Keratinocyte (primary cell): ENCODE measurements at regions not wholly inside any gene's neighbourhood (a gene's known extent, or its start where the extent isn't known, plus 50 kb on each side); places are given as distances from the start of the nearest gene placed in this dataset.

Source experiments
- DNase-seq: peaks from one replicate; pipeline ENCODE4 v3.0.0-alpha.2; 2011; ENCODE audit warnings: low read depth, missing footprints, low spot score
- FAIRE-seq: peaks from 2 replicates; lab custom pipeline; 2011; peaks lifted over from hg19 to GRCh38; lab: Jason Lieb, UNC
- H2AFZ ChIP-seq: 2 replicates; pipeline ENCODE4 v1.6.0; 2012; ENCODE audit warnings: low read length, control low read depth, inconsistent platforms; ENCODE audit not compliant: control insufficient read depth
- H3K27ac ChIP-seq: 2 replicates; pipeline ENCODE4 v1.5.1; 2011; ENCODE audit warnings: low read length; ENCODE audit not compliant: control insufficient read depth, insufficient read depth
- H3K27me3 ChIP-seq: 3 replicates; pipeline ENCODE4 v1.6.0; 2011; ENCODE audit warnings: low read length; ENCODE audit not compliant: control insufficient read depth, insufficient read depth; ENCODE audit errors: extremely low read depth
- H3K36me3 ChIP-seq, 2 experiments: 2 replicates in 1 of 2; 3 replicates in 1 of 2; pipeline ENCODE4 v1.5.1; 2011; ENCODE audit warnings: low read length in 2 of 2, mild to moderate bottlenecking in 1 of 2; ENCODE audit not compliant: control insufficient read depth in 2 of 2, insufficient read depth in 2 of 2; ENCODE audit errors: extremely low read depth in 1 of 2
- H3K4me1 ChIP-seq: 3 replicates; pipeline ENCODE4 v1.5.1; 2011; ENCODE audit warnings: low read length; ENCODE audit not compliant: control insufficient read depth, insufficient read depth; ENCODE audit errors: extremely low read depth
- H3K4me2 ChIP-seq: 3 replicates; pipeline ENCODE4 v1.6.0; 2011; ENCODE audit warnings: low read depth, low read length; ENCODE audit not compliant: control insufficient read depth, insufficient read depth; ENCODE audit errors: extremely low read depth
- H3K4me3 ChIP-seq, 3 experiments: fragments of 200-600 bp in 1 of 3; sonication (generic) in 1 of 3; 2 replicates in 2 of 3; 3 replicates in 1 of 3; pipeline ENCODE4 v1.5.1; 2011 to 2016; ENCODE audit warnings: low read length in 3 of 3, mild to moderate bottlenecking in 3 of 3, control low read depth in 2 of 3, inconsistent platforms in 1 of 3, low read depth in 1 of 3, mixed read lengths in 1 of 3, mixed run types in 1 of 3, moderate library complexity in 1 of 3; ENCODE audit not compliant: control insufficient read depth in 2 of 3, insufficient read depth in 2 of 3; ENCODE audit errors: extremely low read depth in 1 of 3
- H3K79me2 ChIP-seq: 2 replicates; pipeline ENCODE4 v1.6.0; 2012; ENCODE audit warnings: low read length; ENCODE audit not compliant: control insufficient read depth, insufficient read depth
- H3K9ac ChIP-seq: 3 replicates; pipeline ENCODE4 v1.6.0; 2011; ENCODE audit warnings: low read length; ENCODE audit not compliant: control insufficient read depth, insufficient read depth; ENCODE audit errors: extremely low read depth
- H3K9me1 ChIP-seq: 3 replicates; pipeline ENCODE4 v1.6.0; 2011; ENCODE audit warnings: low read length; ENCODE audit not compliant: control insufficient read depth, insufficient read depth; ENCODE audit errors: extremely low read depth
- H3K9me3 ChIP-seq: 2 replicates; pipeline ENCODE4 v1.5.1; 2012; ENCODE audit warnings: low read depth, low read length; ENCODE audit not compliant: control insufficient read depth
- H4K20me1 ChIP-seq: 3 replicates; pipeline ENCODE4 v1.6.0; 2011; ENCODE audit warnings: low read length; ENCODE audit not compliant: control insufficient read depth, insufficient read depth; ENCODE audit errors: extremely low read depth
- CTCF ChIP-seq, 3 experiments: IDR thresholded peaks in 1 of 3; conservative IDR thresholded peaks in 1 of 3; optimal IDR thresholded peaks in 1 of 3; 2 replicates in 2 of 3; 3 replicates in 1 of 3; pipeline versions ENCODE3 to v1.5.1; 2011; ENCODE audit warnings: low read length in 3 of 3, mild to moderate bottlenecking in 3 of 3, moderate library complexity in 2 of 3, control low read depth in 1 of 3, inconsistent platforms in 1 of 3; ENCODE audit not compliant: insufficient read depth in 2 of 3; ENCODE audit errors: extremely low read depth in 1 of 3
- EZH2 ChIP-seq: IDR thresholded peaks from one replicate; pipeline ENCODE4 v1.6.1; 2012; ENCODE audit warnings: inconsistent platforms, mild to moderate bottlenecking, low read length, moderate library complexity
- dilution Hi-C: fragments of 300-500 bp; cut with MboI; formaldehyde crosslinking; loops from one replicate; pipeline ENCODE4 v1.7.0; 2020; ENCODE audit warnings: low sequenced_read_pairs; ENCODE audit not compliant: extremely low pct_ligation_motif_present

DNA sequence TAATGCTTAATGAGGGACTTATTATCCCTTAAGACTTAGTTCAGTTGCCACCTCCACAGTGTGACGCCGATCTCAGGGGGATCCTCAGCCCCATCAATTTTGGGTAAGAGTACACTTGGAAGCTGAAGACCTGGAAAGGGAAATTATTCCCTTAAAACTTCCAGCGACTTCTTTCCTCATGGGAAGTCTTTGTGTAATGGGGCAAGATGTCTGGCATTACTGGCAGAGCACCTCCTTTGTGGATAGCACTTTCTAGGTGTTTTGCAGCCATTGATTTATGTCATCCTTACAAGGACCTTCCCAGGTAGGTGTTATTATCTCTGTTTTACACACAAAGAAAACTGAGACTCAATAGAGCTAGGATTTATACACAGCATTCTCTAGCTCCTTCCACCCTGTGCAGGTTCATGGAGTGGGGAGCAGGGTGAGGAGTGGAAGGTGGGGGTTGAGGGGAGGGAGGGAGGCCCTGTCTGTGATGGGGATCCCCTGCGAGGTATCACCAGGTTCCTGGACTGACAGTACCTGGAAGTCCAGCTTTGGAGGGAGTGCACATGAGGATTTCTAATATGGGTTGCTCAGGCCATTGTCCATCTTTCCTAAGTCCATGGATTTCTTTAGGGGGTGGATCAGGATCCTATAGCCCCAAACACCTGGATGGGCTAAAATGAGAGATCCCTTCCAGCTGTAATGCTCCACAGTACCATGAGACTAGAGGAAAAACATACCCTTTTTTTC lies 79.4 kb downstream of the MYCN start:
- Histone ChIP-seq H3K79me2 (no peaks in the 10 kb centered on the region), H3K9ac (no peak overlapping the region), H3K4me2 (no peak overlapping the region), H3K27ac (no peak overlapping the region), H3K9me3 (no peaks in the 10 kb centered on the region), H4K20me1 (no peaks in the 10 kb centered on the region), H3K36me3 (no peaks in the 10 kb centered on the region), H3K27me3 (no peaks in the 10 kb centered on the region), H3K9me1 (no peaks in the 10 kb centered on the region), H2AFZ (no peak overlapping the region), H3K4me1 (no peaks in the 10 kb centered on the region), H3K4me3 (no peak overlapping the region)
- TF ChIP-seq EZH2 (no peak), CTCF (optimal IDR thresholded peaks at IDR 0.05 in 1 of 3, IDR thresholded peaks at IDR 0.05 in 1 of 3, conservative IDR thresholded peaks at IDR 0.05 in 1 of 3; ENCODE audit: extremely low read depth in 1 of 3, insufficient read depth in 2 of 3, low read length in 3 of 3) (no peak)
- dilution Hi-C loops: no loop called here
- FAIRE-seq (no peak), DNase-seq (no peak)

- no peak for DNase-seq
- no peaks in the 10 kb centered on the region for H3K4me1 ChIP-seq
- TF ChIP-seq EZH2 (no peak), CTCF (optimal IDR thresholded peaks at IDR 0.05 in 1 of 3, IDR thresholded peaks at IDR 0.05 in 1 of 3, conservative IDR thresholded peaks at IDR 0.05 in 1 of 3; ENCODE audit: extremely low read depth in 1 of 3, insufficient read depth in 2 of 3, low read length in 3 of 3) (no peak)
- H3K36me3 ChIP-seq: no peaks in the 10 kb centered on the region
- H3K4me3 ChIP-seq: no peak overlapping the region
- no peak overlapping the region for H3K9ac ChIP-seq
- dilution Hi-C loops: no loop called here
- H3K9me3 ChIP-seq: no peaks in the 10 kb centered on the region
- no peak overlapping the region for H2AFZ ChIP-seq
- no peak overlapping the region for H3K27ac ChIP-seq
- H3K27me3 ChIP-seq: no peaks in the 10 kb centered on the region
- no peaks in the 10 kb centered on the region for H3K79me2 ChIP-seq
- H3K9me1 ChIP-seq: no peaks in the 10 kb centered on the region
- no peaks in the 10 kb centered on the region for H4K20me1 ChIP-seq
- no peak for FAIRE-seq
- no peak overlapping the region for H3K4me2 ChIP-seq
These were observed 78.7 kb downstream of the MYCN start for GRCh38 chr2:16019060-16019480.
